Stimulated activated CD4-positive, alpha-beta T cell treated with anti-CD3 and anti-CD28 coated beads, Interleukin-15, amount 100 ng/mL, for 48 hours (primary cell): ENCODE measurements at regions not wholly inside any gene's neighbourhood (a gene's known extent, or its start where the extent isn't known, plus 50 kb on each side); places are given as distances from the start of the nearest gene placed in this dataset.
"Not testable (repeated sequence)": the region's sequence is repeated elsewhere in the genome, so short reads cannot be mapped to it uniquely, and the experiment has no call there.

Source experiments
- DNase-seq, 2 donors: peaks; one replicate each; pipeline ENCODE4 v3.0.0-alpha.2; 2020; ENCODE audit warnings: low read depth in 2 of 2

GRCh38 chr5:115469904-115470516 lies 74.6 kb downstream of the FEM1C start:
- no peak for DNase-seq

- no peak for DNase-seq
These were observed 76.9 kb downstream of the FEM1C start for GRCh38 chr5:115467628-115468027.

- DNase-seq, result no peak
These were observed 79.1 kb downstream of the FEM1C start for GRCh38 chr5:115465431-115465830.

DNA sequence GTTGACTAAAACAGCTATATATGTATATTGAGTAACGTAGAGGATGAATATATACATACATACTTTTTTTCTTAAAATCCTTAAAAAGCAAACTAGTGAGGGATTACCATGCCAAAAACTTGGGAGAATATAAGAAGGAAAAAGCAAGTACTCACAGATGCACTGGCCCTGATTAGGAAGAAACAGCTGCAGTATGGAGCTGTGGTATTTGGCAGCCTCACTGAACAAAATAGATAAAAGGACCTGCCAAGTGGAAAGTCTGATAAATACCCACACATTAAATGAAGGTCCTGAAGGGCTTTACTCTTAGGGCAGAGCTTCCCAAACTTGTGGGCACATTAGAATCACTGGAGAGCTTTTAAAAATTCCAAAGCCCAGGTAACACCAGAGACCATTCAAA lies 80.6 kb downstream of the FEM1C start:
- DNase-seq, result no peak

DNA sequence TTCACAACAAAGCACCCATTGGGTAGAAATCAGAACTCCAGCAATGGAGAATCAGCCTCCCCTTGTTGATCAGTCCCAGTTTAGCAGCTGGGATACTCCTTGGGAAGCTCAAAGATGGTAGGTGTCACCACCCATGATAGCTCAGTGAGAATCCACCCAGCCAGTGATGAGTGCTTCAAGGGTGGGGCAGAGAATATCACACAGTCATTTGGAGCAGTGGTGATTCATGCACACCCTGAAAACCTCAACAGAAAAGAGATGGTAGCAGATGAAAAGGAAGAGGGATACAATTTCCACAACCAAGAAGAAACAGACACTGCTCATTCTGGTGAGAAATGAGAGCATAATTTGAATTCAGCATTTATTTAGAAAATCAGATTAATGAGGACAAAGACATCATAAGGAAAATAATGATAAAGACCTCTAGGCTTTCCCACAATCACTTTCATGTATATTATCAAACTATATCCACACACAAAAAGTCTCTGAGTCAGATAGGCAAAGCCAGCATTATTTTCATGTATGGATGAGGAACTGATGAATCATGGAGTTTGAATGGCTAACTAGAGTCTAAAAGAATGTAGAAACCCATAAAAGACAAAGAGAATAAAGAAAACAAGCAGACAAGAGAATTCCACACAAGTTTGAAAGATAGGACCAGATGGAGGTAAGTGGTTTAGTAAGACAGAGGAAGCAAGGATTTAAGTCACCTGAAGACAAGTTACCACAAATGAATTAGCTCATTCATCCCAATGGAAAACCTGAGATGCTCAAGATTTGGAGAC lies 82.9 kb downstream of the FEM1C start:
- peak; percentile 19 to 39 for DNase-seq

DNA sequence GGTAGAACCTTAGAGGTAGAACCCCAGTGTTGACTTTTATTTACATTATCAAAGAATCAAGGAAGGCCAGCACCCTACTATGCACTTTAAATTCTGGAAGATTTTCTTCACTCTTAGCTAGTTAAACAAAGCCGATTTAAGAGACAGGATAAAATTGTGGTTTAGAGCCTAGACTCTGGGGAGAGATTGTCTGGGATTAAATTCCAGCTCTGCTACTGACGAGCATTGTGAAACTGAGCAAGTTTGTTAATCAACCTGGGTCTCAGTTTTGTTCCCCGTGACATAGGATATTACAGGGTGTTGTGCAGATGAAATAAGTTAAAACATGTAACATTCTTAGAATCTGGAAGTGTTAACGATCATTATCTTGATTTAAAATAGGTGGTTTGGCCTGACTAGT lies 83.5 kb downstream of the FEM1C start:
- DNase-seq, result no peak

DNA sequence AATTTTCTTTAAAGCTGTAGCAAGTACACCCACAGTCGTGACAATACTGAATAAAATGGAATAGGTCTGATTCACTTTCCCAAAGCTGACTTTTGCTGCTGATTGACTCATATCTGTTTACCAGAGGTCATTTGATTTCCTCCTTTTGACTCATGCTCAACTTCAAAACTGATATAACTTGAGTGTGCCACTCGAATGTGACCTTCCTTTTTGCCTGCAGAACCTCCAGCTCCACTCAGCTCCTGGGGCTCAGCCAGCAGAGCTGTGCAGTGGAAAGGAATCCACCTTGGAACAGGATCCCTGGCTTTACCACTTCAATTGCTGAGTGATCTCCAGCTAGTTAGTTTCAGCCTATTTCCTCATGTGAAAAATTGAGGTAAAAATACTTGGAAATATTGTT lies 84.1 kb downstream of the FEM1C start:
- DNase-seq, result peak in 1 of 2 donors; percentile 7

- no peak for DNase-seq
These were observed 84.7 kb downstream of the FEM1C start for GRCh38 chr5:115459855-115460341.

DNA sequence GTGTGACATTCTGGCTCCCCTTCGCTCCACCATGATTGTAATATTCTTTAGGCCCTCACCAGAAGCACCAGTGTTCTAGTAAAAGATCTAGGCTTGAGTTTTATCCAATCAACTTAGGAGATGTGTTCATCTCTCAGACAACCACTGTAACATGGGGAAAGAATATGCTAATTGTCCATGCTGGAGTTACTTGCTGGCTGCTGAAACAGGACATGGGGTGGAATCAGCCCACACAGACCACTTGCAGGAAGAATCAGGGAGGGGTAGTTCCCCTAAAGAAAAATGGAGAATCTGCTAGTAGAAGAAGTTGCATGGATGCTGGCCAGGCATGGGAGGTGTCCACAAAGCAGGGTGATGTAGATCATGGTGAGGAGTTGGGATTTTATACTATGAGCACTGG lies 86.2 kb downstream of the FEM1C start:
- DNase-seq, result no peak

GRCh38 chr5:115458003-115458409 lies 86.6 kb downstream of the FEM1C start:
- no peak for DNase-seq

- no peak for DNase-seq
These were observed 87.0 kb downstream of the FEM1C start for GRCh38 chr5:115457571-115457970.

DNA sequence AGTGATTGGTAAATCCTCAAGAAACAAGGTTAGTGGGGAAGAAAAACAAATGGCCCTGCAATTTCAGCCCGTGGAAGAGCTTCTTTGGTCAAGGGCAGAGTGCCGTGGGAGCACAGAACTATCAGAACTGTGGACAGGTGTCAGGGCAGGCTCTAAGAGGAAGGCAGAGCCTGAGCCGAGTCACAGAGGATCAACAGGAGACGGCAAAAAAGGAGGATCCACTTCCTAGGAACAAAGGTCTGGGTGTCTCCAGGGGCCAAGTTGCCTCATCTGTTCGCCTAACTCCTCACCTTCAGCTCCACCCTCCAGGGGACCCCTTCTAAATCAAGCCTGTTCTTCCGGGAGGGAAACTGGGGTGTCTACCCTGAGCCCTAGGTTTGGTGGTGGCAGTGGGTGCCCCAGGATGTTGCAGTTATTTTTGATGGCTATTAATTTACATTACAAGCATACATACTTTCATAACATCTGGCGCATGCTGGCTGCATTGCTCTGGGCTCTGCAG lies 88.0 kb downstream of the FEM1C start:
- DNase-seq, result no peak

GRCh38 chr5:115456056-115456455 lies 88.5 kb downstream of the FEM1C start:
- DNase-seq, result no peak

- DNase-seq, result no peak
These were observed 89.3 kb downstream of the FEM1C start for GRCh38 chr5:115455301-115455707.

GRCh38 chr5:115453391-115454095 lies 91.0 kb downstream of the FEM1C start:
- DNase-seq, result no peak

DNA sequence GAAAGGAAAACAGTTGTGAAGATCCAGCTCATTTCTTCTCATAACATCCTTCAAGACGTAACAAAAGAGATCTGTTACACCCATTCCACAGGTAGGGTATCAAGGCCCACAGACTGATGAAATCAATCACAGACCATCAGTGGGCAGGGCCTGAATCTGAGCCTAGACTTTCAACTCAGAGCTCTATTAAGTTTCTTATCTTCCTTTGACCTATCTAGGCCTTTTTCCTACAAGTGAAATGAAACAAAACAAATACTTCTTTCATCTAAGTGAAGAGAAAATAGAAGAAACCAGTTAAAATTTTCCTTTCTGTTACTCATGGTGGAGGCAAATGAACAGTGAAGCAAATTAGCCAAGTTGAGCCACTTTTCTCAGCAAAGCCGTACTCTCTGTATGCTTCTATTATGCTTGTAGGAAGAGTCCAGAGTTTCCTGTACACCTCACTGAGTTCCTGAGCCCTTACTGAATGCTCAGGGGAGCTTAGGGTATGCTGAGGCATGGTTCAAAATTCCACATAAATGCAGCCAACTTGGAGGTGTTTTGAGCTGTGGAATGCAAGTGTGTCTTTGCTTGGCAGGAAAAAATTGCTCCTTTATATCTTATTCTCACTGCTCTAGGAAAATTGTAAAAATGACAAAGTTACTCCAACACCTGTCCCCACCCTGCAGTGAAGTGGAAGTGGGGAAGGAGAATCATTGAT lies 91.9 kb downstream of the FEM1C start:
- DNase-seq, result no peak

DNA sequence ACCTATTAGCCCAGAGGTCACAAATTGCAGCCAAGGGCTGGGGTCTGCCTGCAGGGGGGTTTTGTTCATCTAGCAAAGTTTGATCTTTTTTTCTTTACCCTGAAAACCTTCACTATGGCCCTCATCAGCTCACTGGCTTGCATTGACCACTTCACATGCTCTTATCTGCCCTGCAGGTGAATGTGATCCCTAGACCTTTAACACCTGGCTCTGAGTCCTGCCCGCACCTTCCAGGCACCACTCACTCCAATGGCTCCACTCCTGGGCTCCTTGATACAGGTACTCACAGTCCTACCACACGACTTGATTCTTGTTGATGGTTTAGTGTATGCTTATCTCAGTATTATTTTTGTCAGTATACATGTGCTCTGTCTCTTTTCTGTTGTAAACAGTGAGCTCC lies 92.5 kb downstream of the FEM1C start:
- DNase-seq, result no peak

DNA sequence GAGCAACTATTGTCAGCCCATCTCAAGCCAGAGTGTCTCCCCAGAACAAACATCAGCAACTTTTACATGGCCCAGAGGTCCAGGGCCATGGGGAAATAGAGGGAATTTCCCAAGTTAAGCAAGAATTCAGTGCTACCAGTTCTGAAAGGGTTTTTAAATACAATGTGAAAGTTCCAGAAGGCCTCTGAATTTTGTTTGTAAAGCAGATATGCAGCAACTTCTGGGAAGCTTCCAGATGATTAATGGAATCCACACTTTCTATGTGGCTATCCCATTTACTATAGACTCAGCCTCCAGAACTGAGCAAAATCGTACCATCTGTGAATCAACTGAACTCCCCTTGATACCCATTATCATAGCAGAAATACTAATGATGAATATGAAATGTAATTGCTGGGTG lies 93.8 kb downstream of the FEM1C start:
- DNase-seq, result no peak

DNA sequence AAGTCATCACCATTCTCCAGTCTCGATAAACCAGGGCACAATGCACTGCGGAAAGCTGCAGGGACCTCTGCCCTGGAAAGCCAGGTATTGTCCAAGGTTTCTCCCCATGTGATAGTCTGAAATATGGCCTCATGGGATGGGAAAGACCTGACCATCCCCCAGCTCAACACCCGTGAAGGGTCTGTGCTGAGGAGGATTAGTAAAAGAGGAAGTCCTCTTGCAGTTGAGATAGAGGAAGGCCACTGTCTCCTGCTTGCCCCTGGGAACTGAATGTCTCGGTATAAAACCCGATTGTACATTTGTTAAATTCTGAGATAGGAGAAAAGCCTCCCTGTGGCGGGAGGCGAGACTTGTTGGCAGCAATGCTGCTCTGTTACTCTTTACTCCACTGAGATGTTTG lies 95.9 kb downstream of the FEM1C start:
- not testable (repeated sequence) for DNase-seq

DNA sequence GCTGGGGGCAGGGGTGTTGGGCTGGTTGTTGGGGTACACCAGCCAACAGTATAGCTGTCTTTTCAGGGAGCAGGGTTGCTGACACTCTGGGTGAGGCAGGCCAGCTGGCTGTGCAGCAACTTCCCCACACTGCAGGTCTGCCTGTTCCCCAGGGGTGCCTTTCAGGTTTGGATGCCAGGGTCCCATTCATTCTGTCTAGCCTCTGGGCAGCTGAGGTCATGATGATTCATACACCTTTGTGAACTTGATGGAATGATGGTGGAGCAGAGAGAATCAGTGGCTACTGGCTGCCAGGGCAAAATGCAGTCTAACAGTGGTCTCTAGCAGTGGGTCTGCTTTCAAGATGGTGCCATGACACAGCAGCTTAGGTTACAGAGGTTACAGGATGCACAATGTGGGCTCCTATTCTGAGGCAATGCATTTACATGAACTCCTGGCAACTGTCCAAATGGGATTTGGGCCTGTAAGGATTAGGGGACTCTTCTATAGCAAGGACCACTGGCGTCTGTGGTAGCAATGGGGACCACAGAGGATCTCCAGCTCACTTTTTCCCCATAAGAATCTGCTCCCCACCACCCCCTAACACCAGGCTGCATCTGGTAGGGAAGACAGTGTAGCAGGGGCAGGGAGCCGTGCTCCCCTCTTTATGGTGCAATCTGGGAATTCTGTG lies 103.7 kb downstream of the FEM1C start:
- no peak for DNase-seq

DNA sequence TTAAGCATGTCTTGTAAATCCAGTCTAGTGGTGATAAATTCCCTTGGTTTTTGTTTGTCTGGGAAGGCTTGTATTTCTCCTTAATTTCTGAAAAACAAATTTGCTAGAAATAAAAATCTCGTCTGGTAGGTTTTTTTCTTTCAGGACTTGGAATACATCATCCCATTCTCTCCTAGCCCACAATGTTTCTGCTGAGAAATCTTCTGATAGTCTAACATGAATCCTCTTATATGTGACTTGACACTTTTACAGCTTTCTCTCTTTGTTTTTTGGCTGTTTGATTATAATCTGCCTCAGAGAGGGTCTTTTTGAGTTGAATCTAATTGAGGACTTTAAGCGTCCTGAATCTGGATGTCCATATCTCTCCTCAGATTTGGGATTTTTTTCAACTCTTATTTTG lies 104.9 kb downstream of the FEM1C start:
- no peak for DNase-seq
